ENCODE measurements at regions not wholly inside any gene's neighbourhood (a gene's known extent, or its start where the extent isn't known, plus 50 kb on each side); places are given as distances from the start of the nearest gene placed in this dataset.
"Not testable (repeated sequence)": the region's sequence is repeated elsewhere in the genome, so short reads cannot be mapped to it uniquely, and the experiment has no call there.

DNA sequence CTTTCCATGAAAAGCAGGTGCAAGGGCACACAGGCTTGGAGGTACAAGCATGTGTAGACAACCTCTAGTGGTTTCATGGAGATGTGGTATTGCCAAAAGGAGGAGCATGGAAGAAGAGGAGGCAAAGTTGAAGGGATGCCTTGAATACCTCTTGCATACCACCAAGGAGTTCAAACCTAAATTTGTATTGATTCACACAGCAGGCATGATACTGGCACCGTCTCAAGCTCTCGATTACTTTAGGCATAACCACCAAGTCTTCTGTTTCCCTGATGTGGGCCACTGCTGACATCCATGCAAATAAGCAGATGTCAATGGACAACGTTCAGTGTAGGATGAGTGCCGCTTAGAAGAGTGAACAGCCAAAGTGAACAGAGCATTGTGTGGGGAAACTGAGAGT lies 87.1 kb downstream of the SCN11A start:
- DNase-seq: no peak

DNA sequence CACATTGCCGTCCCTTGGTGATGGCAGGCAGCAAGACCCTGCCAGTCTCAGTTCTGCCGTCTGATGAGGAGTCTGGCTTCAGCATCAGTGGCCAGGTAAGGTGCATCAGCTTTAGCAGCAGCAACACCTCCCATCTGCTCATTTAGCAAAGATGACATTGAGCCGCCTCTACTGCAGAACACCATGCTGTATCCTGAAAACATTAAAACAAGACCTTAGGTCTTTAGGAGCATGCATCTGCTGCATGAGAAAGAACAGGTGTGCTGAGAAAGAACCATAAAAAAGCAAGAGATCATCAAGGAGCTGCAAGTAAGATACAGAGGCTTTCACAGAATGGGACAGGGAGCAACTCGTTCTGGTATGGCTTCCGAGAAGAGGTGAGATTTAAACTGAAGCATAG lies 87.5 kb downstream of the SCN11A start:
- no peak for DNase-seq

DNA sequence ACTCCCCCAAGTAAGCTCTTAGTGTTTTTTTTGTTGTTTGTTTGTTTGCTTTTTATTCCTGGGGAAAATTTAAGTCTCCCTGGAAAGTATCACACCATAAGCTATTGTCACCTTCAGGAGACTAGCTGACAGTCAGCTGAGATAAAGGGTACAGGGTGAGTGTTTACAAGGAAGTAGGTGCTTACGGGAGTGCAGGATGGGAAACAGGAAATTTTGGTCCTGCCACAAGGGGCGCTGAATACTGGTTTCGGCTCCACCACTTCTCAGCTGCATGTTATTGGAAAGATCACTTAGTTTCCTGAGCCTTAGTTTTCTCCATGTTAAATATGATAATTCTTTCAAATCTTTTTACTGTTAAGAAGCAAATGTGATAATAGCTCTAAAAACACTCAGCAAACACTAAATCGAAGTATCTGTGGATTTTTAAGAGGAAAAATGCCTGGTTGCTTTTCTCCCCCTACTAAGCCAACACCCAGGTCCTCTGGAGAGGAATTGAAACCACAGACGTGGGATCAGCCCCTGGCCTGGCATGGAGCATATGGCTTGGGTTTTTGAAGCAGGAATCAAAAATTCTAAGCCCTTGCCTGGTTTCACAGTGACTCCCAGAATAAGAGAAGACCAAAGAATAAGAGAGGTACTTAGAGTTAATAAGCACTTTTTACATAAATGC lies 90.7 kb downstream of the SCN11A start:
- peak; percentile 64 for DNase-seq

DNA sequence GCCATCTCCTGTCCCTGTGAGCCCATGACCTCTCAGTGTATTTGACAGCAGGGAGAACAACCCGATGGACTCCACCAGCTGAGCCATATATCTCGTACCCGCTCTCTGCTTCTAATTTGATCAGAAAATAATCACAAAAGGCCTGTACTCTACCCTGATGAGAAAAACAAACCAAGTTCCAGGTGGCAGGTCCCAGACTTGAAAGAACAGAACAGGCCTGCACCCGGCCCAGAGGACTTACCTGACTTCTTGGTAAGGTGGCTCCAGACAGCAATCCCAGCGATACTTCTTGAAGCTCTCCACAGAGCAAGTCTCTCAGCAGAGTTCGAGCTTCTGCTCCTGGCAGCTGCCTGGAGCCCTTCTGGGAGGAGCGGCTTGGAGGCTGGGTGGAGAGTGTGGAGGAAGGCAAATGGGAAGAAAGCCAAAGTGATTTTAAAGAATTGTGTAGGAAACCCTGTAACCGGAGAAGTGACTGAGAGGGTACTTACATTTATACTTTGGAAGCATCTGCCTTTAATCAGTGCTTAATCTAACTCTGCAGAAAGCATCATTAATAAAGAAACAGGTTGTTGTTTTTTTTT lies 91.6 kb downstream of the SCN11A start:
- no peak for DNase-seq

DNA sequence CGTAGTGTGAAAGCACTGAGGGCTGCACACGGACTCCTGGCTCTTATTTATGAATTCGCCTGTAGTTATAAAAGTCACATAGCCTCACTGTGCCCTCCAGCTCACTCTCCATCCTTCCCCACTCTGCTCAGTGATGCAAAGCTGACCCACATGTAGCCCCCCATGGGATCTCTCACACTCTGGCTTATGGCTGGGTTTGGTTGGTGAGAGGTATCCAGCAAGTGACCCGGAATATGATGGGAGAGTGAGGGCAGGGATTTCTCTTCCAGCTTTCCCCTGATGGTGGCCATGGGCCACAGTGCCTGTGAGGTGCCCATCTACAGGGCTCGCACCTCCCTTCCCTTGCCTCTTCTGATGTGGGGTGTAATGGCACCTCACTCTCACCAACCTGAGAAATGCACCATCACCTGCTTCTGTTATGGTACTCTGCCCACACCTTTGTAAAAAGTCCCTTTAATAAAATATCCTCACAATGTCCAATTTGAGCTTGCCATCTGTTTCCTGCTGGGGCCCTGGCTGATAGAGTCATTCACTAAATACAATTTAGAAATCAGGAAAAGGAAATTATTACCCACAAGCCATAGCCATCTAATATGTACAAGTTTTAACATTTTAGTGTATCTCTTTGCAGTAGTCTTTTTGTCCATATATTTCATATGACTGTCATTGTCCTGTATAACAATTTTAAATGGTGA lies 93.6 kb downstream of the SCN11A start:
- DNase-seq: peak; percentile 19

DNA sequence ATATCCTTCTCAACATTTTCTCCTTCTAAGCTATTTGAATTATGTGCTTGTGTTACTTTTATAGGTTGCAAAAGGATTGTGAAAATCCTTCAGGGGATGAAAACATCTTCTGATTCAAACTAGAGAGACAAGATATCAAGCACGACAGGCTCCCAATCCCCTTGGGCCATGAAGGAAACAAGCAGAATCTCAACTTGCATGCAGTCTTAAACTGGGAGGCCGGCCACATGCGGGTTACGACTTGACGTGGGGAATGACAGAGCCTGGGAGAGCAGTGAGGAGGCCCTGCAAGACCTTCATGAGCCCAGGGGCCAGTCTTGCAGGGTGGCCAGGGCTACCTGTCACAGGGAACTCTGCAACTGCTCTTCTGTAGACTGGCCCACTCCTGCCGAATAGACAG lies 94.4 kb downstream of the SCN11A start:
- no peak for DNase-seq

DNA sequence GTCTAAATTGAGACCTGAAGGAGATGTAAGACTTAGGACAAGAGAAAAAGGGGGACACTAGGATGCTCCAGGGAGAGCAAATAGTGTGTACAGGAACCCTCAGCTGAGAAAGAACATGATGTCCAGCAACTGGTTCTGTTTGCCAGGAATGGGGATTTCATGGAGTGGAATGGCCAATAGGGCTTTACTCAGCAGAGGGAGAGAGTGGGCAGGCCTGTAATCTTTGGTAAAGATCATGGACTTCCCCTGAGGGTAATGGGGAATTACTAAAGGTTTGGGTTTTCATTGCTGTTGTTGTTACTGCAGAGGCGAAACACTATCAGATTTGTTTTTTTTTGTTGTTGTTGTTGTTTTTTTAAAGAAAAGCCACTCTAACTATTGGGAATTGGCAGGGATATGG lies 99.0 kb downstream of the SCN11A start:
- no peak for DNase-seq

DNA sequence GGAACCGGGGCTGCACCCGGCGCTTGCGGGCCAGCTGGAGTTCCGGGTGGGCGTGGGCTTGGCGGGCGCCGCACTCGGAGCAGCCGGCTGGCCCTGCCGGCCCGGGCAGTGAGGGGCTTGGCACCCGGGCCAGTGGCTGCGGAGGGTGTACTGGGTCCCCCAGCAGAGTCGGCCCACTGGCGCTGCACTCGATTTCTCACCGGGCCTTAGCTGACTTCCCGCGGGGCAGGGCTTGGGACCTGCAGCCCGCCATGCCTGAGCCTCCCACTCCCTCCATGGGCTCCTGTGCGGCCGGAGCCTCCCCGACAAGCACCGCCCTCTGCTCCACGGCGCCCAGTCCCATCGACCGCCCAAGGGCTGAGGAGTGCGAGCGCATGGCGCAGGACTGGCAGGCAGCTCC lies 100.6 kb downstream of the SCN11A start:
- not testable (repeated sequence) for DNase-seq

DNA sequence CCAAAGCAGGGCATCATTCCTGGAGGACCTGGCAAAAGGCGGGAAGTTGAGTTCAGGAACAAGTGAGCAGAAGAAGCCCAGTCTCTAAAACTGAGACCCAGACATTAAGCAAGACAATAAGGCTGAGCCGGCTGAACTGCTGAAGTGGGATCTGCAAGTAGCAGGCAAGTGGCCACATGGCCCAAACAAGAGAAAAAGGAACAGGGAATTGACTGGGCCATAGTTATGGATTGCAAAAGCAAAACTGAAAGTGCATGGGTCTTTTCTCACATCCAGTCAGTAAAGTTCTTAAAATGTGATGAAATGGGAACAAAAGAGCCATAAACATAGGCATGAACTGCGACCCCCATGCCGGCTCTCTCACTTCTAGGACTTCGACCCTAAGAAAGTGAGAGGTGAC lies 101.2 kb downstream of the SCN11A start:
- no peak for DNase-seq

DNA sequence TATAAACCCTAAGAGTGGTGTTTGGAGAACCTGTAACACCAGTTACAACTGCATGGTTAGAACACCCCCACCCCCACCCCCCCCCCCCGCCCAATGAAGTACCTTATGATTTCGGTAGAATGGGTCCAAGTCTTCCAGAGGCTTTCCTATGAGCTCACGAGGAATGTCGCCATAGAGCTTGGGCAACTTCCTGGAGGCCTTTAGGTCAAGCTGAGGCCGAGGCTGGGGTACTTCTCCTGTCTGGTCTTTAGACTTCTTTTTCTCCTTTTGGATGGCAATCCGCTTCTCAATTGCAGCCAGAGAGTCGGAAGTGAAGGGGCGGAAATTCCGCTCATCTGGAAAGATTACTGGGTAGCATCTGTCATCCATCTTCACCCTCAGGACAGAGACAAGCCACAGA lies 101.8 kb downstream of the SCN11A start:
- DNase-seq: no peak

DNA sequence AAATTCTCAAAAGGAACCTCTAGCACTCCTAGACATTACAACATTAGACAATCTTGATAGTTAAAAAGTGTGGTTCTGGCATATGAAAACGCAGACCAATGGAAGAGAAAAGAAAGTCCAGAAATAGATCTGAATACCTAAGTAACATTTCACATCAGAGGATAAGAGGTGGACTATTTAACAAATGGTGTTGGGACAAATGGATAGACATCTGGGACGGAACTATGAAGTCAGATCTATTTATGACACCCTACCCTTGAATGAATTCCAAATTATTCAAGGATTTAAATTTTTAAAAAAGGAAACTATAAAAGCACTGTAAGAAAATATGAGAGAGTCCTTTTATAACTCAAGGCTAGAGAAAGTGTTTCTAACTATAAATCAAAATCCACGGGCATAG lies 111.3 kb downstream of the SCN11A start:
- DNase-seq: no peak

DNA sequence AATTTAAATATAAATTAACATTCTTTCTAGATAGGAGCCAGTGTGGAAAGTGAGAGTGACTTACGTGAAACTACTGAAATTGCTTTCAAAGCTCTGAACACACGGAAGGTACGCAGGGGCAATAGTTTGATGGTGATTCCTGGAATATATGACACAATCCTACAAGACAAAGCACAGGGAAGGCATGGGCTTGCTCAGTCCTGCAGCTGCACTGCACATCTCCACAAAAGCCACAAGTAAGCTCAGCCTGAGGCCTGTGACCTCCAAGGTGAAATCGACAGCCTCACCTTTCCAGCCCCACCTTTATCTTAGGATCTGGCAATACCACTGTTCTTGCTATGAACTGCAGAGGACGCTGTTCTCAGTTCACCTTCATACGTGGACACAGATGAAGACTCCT lies 109.3 kb upstream of the SCN10A start:
- no peak for DNase-seq

DNA sequence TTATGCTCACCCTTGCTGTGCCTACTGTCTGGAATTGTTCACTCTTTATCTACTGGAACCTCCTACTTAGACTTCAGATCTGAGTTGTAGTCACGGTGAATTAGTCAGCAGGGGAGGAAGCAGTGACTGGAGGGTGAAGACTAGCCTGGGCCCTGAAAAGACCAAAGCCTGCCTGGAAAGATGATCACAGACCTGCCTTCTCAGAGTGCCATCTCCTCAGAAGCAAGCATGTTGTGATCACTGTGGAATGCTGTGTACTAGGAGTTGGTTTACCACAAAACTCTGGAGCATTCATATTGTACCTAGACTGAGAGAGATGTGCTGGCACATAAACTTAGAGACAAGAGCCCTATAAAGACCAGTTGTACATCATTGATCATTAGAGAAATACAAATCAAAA lies 100.7 kb upstream of the SCN10A start:
- no peak for DNase-seq

DNA sequence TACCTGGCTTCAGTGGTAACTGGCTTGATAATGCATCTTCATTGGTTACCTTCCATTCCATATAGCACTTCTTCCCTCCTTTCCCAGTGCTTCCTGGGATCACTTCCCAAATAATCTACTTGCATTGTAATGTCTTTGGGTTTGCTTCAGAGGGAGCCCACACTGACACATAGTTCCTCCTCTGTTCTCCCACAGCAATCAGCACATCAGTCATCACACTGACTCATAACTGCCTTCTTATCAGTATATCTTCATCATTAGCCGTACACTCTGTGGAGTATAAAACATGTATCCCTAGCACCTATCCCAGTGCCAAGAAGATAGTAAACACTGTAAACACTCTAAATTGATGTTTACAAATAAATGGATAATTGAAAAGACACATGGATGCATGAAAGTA lies 91.4 kb upstream of the SCN10A start:
- no peak for DNase-seq

DNA sequence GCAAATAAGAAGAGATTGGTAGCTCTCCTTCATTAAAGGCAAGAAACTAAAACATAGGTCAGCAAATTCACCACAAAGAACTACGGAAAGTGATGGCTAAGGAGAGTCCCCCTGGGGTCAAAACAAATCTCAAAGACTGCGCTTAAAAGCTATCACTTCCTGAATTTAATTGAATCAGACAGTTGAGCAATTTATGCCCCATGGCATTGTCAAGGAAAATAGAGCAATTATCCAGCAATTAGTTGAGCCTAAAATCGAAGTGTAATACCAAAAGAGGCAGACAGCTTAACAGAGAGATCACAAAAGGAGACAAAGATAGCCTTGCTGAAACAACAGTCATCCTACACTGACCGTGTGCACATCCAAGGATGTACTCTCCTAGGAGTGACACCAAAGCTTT lies 74.4 kb upstream of the SCN10A start:
- DNase-seq: no peak

DNA sequence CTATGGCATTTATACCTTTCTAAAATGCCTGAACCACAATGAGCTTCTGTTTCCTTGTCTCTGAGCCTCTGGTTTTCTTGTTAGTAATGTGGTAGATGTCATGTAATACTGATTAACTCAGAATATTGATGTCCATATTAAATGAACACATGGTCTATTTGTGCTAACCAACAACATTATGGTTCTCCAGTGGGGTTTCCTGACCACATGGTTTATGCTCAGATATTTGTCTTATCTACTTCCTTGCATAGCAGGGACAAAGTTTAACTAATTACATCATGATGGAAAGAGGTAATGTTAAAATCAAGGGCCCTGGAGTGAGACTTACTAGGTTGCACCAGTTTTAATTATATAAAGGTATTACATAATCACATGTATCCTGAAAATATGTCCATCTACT lies 62.6 kb upstream of the SCN10A start:
- no peak for DNase-seq

All from dermis blood vessel endothelial cell (primary cell).